Fibroblast of lung (primary cell): ENCODE measurements at regions not wholly inside any gene's neighbourhood (a gene's known extent, or its start where the extent isn't known, plus 50 kb on each side); places are given as distances from the start of the nearest gene placed in this dataset.

ENCODE experiments used
- EZH2 ChIP-seq: IDR thresholded peaks from 2 replicates; pipeline ENCODE4 v1.5.1; 2012; ENCODE audit warnings: low read length, control low read depth, mild to moderate bottlenecking; ENCODE audit errors: missing control alignments
- TF ChIP-seq, protein P1 (sequence below), 2 donors: IDR thresholded peaks in 1 of 2; conservative IDR thresholded peaks in 1 of 2; 1 replicate in 1 of 2; 2 replicates in 1 of 2; pipeline ENCODE4 v1.5.1; 2011 to 2012; ENCODE audit warnings: low read length in 2 of 2, control low read depth in 1 of 2, inconsistent platforms in 1 of 2, low read depth in 1 of 2, mild to moderate bottlenecking in 1 of 2

DNA sequence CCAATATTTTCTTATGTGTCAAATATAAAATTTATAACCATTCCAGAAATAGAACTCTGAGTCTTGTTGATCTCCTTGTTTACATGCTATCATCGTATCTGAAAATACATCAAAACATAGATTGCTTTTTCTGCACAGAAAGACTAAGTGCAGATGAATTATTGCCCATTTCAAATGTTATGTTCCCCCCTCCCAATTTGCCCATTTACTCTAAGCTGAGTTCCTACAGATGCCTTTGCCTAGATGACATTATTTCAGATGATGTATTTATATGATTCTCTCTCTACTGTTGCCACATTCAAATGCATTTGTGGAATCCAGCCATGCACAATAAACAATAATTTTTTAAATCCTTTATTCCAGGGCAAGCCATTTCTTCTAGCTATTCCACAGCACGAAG lies 810.1 kb upstream of the MGAT4C start:
- TF ChIP-seq, protein P1, sequence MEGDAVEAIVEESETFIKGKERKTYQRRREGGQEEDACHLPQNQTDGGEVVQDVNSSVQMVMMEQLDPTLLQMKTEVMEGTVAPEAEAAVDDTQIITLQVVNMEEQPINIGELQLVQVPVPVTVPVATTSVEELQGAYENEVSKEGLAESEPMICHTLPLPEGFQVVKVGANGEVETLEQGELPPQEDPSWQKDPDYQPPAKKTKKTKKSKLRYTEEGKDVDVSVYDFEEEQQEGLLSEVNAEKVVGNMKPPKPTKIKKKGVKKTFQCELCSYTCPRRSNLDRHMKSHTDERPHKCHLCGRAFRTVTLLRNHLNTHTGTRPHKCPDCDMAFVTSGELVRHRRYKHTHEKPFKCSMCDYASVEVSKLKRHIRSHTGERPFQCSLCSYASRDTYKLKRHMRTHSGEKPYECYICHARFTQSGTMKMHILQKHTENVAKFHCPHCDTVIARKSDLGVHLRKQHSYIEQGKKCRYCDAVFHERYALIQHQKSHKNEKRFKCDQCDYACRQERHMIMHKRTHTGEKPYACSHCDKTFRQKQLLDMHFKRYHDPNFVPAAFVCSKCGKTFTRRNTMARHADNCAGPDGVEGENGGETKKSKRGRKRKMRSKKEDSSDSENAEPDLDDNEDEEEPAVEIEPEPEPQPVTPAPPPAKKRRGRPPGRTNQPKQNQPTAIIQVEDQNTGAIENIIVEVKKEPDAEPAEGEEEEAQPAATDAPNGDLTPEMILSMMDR (conservative IDR thresholded peaks at IDR 0.05 in 1 of 2, IDR thresholded peaks at IDR 0.05 in 1 of 2; ENCODE audit: low read depth in 1 of 2, low read length in 2 of 2): no peak
- no peak for TF ChIP-seq EZH2
